ENCODE measurements at regions not wholly inside any gene's neighbourhood (a gene's known extent, or its start where the extent isn't known, plus 50 kb on each side); places are given as distances from the start of the nearest gene placed in this dataset.

- TF ChIP-seq ZNF462 (CRISPR knock-in tag; IDR thresholded peaks at IDR 0.05) (no peak), ZNF331 (CRISPR knock-in tag; IDR thresholded peaks at IDR 0.05; ENCODE audit: low read depth) (no peak), EZH2phosphoT487 (IDR thresholded peaks at IDR 0.05; ENCODE audit: unreplicated experiment) (no peak), EZH2 (IDR thresholded peaks at IDR 0.05; ENCODE audit: low read depth, unreplicated experiment) (no peak), CREB1 (CRISPR knock-in tag; IDR thresholded peaks at IDR 0.05; ENCODE audit: low read depth) (no peak), NANOG (IDR thresholded peaks at IDR 0.05; ENCODE audit: borderline replicate concordance) (no peak), ZNF114 (CRISPR knock-in tag; IDR thresholded peaks at IDR 0.05) (no peak), POLR2AphosphoS5 (IDR thresholded peaks at IDR 0.05; ENCODE audit: low read depth) (no peak)
- TF ChIP-seq, protein P1, sequence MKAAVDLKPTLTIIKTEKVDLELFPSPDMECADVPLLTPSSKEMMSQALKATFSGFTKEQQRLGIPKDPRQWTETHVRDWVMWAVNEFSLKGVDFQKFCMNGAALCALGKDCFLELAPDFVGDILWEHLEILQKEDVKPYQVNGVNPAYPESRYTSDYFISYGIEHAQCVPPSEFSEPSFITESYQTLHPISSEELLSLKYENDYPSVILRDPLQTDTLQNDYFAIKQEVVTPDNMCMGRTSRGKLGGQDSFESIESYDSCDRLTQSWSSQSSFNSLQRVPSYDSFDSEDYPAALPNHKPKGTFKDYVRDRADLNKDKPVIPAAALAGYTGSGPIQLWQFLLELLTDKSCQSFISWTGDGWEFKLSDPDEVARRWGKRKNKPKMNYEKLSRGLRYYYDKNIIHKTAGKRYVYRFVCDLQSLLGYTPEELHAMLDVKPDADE (IDR thresholded peaks at IDR 0.05) = no peak
These were observed 333.6 kb downstream of the PIK3R1 start (continued) for GRCh38 chr5:68548959-68549676.

All from GM23338 (cell line).